Kidney (tissue), 13 donors: ENCODE measurements at regions not wholly inside any gene's neighbourhood (a gene's known extent, or its start where the extent isn't known, plus 50 kb on each side); places are given as distances from the start of the nearest gene placed in this dataset.

ENCODE experiments used
- DNase-seq, 5 donors: peaks; one replicate each; pipeline ENCODE4 v3.0.0-alpha.2; 2013 to 2020
- FAIRE-seq: peaks from 2 replicates; lab custom pipeline; 2012; peaks lifted over from hg19 to GRCh38; lab: Jason Lieb, UNC
- H3K27ac ChIP-seq, 2 donors: one replicate each; pipeline ENCODE4 v1.7.0; 2013; ENCODE audit warnings: low read depth in 2 of 2, low read length in 2 of 2, inconsistent platforms in 1 of 2
- H3K27me3 ChIP-seq: one replicate; pipeline ENCODE4 v1.7.1; 2013; ENCODE audit warnings: low read length, inconsistent platforms; ENCODE audit not compliant: control insufficient read depth, insufficient read depth
- H3K36me3 ChIP-seq, 3 donors: one replicate each; pipeline versions ENCODE4 v1.7.0 to v1.7.1; 2013; ENCODE audit warnings: low read length in 3 of 3, control low read depth in 1 of 3, inconsistent platforms in 1 of 3; ENCODE audit not compliant: insufficient read depth in 3 of 3, control insufficient read depth in 2 of 3
- H3K4me1 ChIP-seq, 3 donors: one replicate each; pipeline versions ENCODE4 v1.7.0 to v1.7.1; 2013; ENCODE audit warnings: low read length in 3 of 3, inconsistent platforms in 1 of 3, low read depth in 1 of 3; ENCODE audit not compliant: control insufficient read depth in 2 of 3, insufficient read depth in 2 of 3
- H3K4me3 ChIP-seq, 3 donors: one replicate each; pipeline versions ENCODE4 v1.7.0 to v1.8.1; 2013; ENCODE audit warnings: low read length in 3 of 3, control low read depth in 1 of 3, inconsistent platforms in 1 of 3
- H3K9ac ChIP-seq, 3 donors: one replicate each; pipeline versions ENCODE4 v1.7.0 to v1.7.1; 2013; ENCODE audit warnings: low read length in 3 of 3, control low read depth in 1 of 3, inconsistent platforms in 1 of 3
- H3K9me3 ChIP-seq, 3 donors: one replicate each; pipeline versions ENCODE4 v1.7.0 to v1.7.1; 2013; ENCODE audit warnings: low read length in 3 of 3, control low read depth in 1 of 3, inconsistent platforms in 1 of 3; ENCODE audit not compliant: control insufficient read depth in 2 of 3, insufficient read depth in 1 of 3
- CTCF ChIP-seq: IDR thresholded peaks from 3 replicates; pipeline ENCODE4 v1.5.1; 2012; ENCODE audit warnings: mild to moderate bottlenecking, moderate library complexity, borderline replicate concordance; ENCODE audit not compliant: insufficient read depth; ENCODE audit errors: extremely low read depth
- intact Hi-C: fragments of 100-400 bp; cut with DNase I; formaldehyde crosslinking; loops from one replicate; pipeline ENCODE4 v1.11.1; 2022
- donor health status: control.
- donor health status: control.
- donor health status: control.
- donor health status: control.
- donor health status: control.
- donor health status: DM: yes; HTN: yes; CAD: no.
- donor health status: Normal renal cell carcinoma (clear cell type).

- DNase-seq = no peak
- H3K4me3 ChIP-seq = no peak overlapping the region
- peaks cover 0 to 3% (median 0%) of the 10 kb centered on the region in 3 donors for H3K4me1 ChIP-seq
- TF ChIP-seq CTCF = no peak
- no peak for FAIRE-seq
- no peak overlapping the region for H3K9ac ChIP-seq
- H3K9me3 ChIP-seq = no peaks in the 10 kb centered on the region
- H3K27me3 ChIP-seq = no peaks in the 10 kb centered on the region
- H3K27ac ChIP-seq = no peak overlapping the region
- intact Hi-C loops = no loop called here
- no peaks in the 10 kb centered on the region for H3K36me3 ChIP-seq
Measured at GRCh38 chr18:6486313-6486712, 71.6 kb upstream of the L3MBTL4 start.

GRCh38 chr18:6486764-6487426 is 72.2 kb upstream of the L3MBTL4 start:
- TF ChIP-seq CTCF = no peak
- H3K27me3 ChIP-seq = no peaks in the 10 kb centered on the region
- H3K9me3 ChIP-seq = no peaks in the 10 kb centered on the region
- no peaks in the 10 kb centered on the region for H3K36me3 ChIP-seq
- no peak overlapping the region for H3K9ac ChIP-seq
- intact Hi-C loops = no loop called here
- DNase-seq (no peak), FAIRE-seq (no peak)
- peaks cover 0 to 3% (median 0%) of the 10 kb centered on the region in 3 donors for H3K4me1 ChIP-seq
- no peak overlapping the region for H3K4me3 ChIP-seq
- H3K27ac ChIP-seq = no peak overlapping the region

- Histone ChIP-seq H3K4me3 (no peak overlapping the region), H3K4me1 (no peaks in the 10 kb centered on the region), H3K27ac (no peak overlapping the region), H3K9ac (no peak overlapping the region), H3K36me3 (no peaks in the 10 kb centered on the region), H3K9me3 (no peaks in the 10 kb centered on the region), H3K27me3 (no peaks in the 10 kb centered on the region)
- DNase-seq (peak in 1 of 5 donors; percentile 8), FAIRE-seq (no peak)
- intact Hi-C loops = no loop called here
- no peak for TF ChIP-seq CTCF
Measured at GRCh38 chr18:6487968-6488367, 73.3 kb upstream of the L3MBTL4 start.

GRCh38 chr18:6488956-6489355 is 74.2 kb upstream of the L3MBTL4 start:
- no peaks in the 10 kb centered on the region for H3K36me3 ChIP-seq
- intact Hi-C loops = no loop called here
- no peaks in the 10 kb centered on the region for H3K4me1 ChIP-seq
- H3K27ac ChIP-seq = no peak overlapping the region
- H3K9ac ChIP-seq = no peak overlapping the region
- no peaks in the 10 kb centered on the region for H3K27me3 ChIP-seq
- no peaks in the 10 kb centered on the region for H3K9me3 ChIP-seq
- DNase-seq (no peak), FAIRE-seq (no peak)
- no peak overlapping the region for H3K4me3 ChIP-seq
- no peak for TF ChIP-seq CTCF
